Lung microvascular endothelial cell (primary cell): ENCODE measurements at regions not wholly inside any gene's neighbourhood (a gene's known extent, or its start where the extent isn't known, plus 50 kb on each side); places are given as distances from the start of the nearest gene placed in this dataset.
"Not testable (repeated sequence)": the region's sequence is repeated elsewhere in the genome, so short reads cannot be mapped to it uniquely, and the experiment has no call there.

Experiments used
- DNase-seq, 2 donors: peaks; one replicate each; pipeline versions ENCODE4 v3.0.0 to v3.0.0-alpha.2; 2010; ENCODE audit warnings: low read depth in 2 of 2

- DNase-seq: peak in 1 of 2 donors; percentile 24
Measured at GRCh38 chr7:156515911-156516790, 124.4 kb upstream of the RNF32 start.

GRCh38 chr7:156514851-156515250 is 125.7 kb upstream of the RNF32 start:
- DNase-seq: no peak

GRCh38 chr7:156511426-156511825 is 129.1 kb upstream of the RNF32 start:
- no peak for DNase-seq

- DNase-seq: no peak
Measured at GRCh38 chr7:156510966-156511365, 129.6 kb upstream of the RNF32 start.

GRCh38 chr7:156509216-156509615 is 131.4 kb upstream of the RNF32 start:
- DNase-seq: no peak

GRCh38 chr7:156505876-156506275 is 134.7 kb upstream of the RNF32 start:
- DNase-seq: no peak

- DNase-seq: no peak
Measured at GRCh38 chr7:156504687-156505545, 135.7 kb upstream of the RNF32 start.

GRCh38 chr7:156504006-156504405 is 136.6 kb upstream of the RNF32 start:
- no peak for DNase-seq

GRCh38 chr7:156503196-156503595 is 137.4 kb upstream of the RNF32 start:
- no peak for DNase-seq

- not testable (repeated sequence) for DNase-seq
Measured at GRCh38 chr7:156501815-156502214, 138.8 kb upstream of the RNF32 start.

- no peak for DNase-seq
Measured at GRCh38 chr7:156499247-156499881, 141.2 kb upstream of the RNF32 start.

GRCh38 chr7:156497776-156498509 is 142.6 kb upstream of the RNF32 start:
- DNase-seq: no peak

- no peak for DNase-seq
Measured at GRCh38 chr7:156496865-156497264, 143.7 kb upstream of the RNF32 start.

- DNase-seq: no peak
Measured at GRCh38 chr7:156496363-156496769, 144.2 kb upstream of the RNF32 start.

GRCh38 chr7:156494960-156495359 is 145.6 kb upstream of the RNF32 start:
- no peak for DNase-seq

GRCh38 chr7:156493942-156494341 is 146.6 kb upstream of the RNF32 start:
- peak in 1 of 2 donors; percentile 24 for DNase-seq

- DNase-seq: no peak
Measured at GRCh38 chr7:156492170-156492569, 148.4 kb upstream of the RNF32 start.

GRCh38 chr7:156491435-156491834 is 149.1 kb upstream of the RNF32 start:
- no peak for DNase-seq

GRCh38 chr7:156490021-156490800 is 150.4 kb upstream of the RNF32 start:
- no peak for DNase-seq

- DNase-seq: no peak
Measured at GRCh38 chr7:156487811-156488533, 152.6 kb upstream of the RNF32 start.
